HFF-Myc (cell line): ENCODE measurements at regions not wholly inside any gene's neighbourhood (a gene's known extent, or its start where the extent isn't known, plus 50 kb on each side); places are given as distances from the start of the nearest gene placed in this dataset.

Source experiments
- DNase-seq: peaks from one replicate; pipeline ENCODE4 v3.0.0-alpha.2; 2011; ENCODE audit warnings: low read depth; ENCODE audit errors: extremely low read depth
- H3K4me3 ChIP-seq: replicated peaks from 2 replicates; pipeline ENCODE4 v1.5.1; 2011; ENCODE audit warnings: low read depth, mild to moderate bottlenecking, control low read depth, low read length
- TF ChIP-seq, protein P1 (sequence below): IDR thresholded peaks from 2 replicates; pipeline ENCODE4 v1.5.1; 2012; ENCODE audit warnings: mild to moderate bottlenecking, low read depth, low read length, control low read depth; ENCODE audit errors: missing control alignments

GRCh38 chr4:20391912-20392311 is 140.2 kb downstream of the SLIT2 start:
- no peak overlapping the region for H3K4me3 ChIP-seq
- TF ChIP-seq, protein P1, sequence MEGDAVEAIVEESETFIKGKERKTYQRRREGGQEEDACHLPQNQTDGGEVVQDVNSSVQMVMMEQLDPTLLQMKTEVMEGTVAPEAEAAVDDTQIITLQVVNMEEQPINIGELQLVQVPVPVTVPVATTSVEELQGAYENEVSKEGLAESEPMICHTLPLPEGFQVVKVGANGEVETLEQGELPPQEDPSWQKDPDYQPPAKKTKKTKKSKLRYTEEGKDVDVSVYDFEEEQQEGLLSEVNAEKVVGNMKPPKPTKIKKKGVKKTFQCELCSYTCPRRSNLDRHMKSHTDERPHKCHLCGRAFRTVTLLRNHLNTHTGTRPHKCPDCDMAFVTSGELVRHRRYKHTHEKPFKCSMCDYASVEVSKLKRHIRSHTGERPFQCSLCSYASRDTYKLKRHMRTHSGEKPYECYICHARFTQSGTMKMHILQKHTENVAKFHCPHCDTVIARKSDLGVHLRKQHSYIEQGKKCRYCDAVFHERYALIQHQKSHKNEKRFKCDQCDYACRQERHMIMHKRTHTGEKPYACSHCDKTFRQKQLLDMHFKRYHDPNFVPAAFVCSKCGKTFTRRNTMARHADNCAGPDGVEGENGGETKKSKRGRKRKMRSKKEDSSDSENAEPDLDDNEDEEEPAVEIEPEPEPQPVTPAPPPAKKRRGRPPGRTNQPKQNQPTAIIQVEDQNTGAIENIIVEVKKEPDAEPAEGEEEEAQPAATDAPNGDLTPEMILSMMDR, result no peak
- no peak for DNase-seq

DNA sequence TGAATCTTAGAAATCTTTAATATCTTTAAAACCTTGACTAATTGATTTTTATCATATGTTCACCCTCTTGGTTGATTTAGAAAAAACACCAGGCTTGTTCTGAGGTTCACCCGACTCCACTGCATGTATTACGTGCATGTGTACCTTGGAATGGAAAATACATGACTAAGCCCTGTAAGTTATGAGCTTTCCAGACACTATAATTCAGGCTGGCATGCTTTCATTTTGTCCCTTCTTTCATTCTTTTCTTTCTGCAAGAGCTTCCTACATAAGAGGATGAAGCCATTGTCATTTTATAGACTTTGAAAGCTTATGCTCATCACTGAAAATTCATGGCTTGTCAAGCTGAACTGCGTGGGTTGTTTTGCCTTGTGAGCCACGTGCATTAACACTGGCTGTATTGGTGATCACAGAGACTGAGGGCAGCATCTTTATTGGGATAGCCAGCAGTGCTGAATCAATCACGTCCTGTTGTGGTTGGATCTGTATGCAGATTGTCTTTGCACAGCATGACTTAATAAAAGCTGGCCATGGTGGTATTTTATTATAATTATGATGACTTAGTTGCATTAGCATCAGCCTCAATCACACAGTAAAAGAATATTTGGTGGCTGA is 141.9 kb downstream of the SLIT2 start:
- DNase-seq, result no peak
- TF ChIP-seq, protein P1, result no peak
- no peak overlapping the region for H3K4me3 ChIP-seq

- TF ChIP-seq, protein P1, result no peak
- no peak overlapping the region for H3K4me3 ChIP-seq
- no peak for DNase-seq
Observed at GRCh38 chr4:20394512-20394911, 142.8 kb downstream of the SLIT2 start.

DNA sequence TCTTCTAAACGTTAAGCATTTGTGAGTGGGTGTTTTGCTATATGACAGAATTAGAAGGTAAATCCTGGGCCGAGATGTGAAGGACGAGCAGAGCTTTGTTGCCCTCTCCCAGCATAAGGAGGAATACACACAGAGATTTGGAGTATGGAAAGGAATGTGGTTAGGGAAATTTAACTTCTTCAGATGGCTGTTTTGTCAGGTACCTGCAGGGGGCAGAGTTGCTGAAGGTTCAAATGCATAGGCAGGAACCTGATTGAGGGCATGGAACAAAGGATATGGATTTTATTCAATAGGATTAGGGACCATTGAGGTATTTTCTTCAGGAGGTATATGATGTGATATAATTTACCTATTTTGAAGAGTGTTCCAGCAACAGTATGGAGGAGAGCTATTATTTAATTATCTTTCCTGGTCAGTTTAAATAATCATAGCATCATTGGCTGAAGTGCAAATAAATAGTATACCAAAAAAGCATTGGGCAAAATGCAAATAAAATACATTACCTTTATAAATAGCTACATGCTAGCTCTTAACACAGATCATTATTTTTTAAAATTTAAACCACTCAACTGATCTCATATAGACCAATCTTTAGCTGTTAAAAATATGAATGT is 143.6 kb downstream of the SLIT2 start:
- no peak overlapping the region for H3K4me3 ChIP-seq
- DNase-seq, result peak; percentile 12
- TF ChIP-seq, protein P1, result peak; percentile 72

DNA sequence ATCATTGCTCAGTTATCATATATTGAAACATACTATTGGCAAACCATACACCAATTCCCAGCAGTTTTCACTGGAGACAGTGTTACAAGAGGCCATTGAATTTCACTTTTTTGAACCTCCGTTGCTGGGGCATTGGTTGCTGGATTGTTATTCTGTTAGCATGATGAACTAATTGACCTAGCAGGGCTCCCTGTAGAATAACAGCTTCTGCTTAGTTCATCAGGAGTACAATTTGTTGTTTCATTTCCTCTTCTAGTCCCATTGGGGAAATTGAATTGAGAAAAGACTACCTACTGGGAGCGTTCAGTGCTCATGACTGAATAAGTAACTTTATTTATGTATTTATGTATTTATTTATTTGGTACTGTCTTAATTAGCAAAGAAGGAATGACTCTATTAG is 151.6 kb downstream of the SLIT2 start:
- DNase-seq, result no peak
- no peak overlapping the region for H3K4me3 ChIP-seq
- TF ChIP-seq, protein P1, result no peak

GRCh38 chr4:20403846-20404245 is 152.1 kb downstream of the SLIT2 start:
- TF ChIP-seq, protein P1, result no peak
- no peak for DNase-seq
- H3K4me3 ChIP-seq, result no peak overlapping the region
